T-helper 2 cell (primary cell): ENCODE measurements at regions not wholly inside any gene's neighbourhood (a gene's known extent, or its start where the extent isn't known, plus 50 kb on each side); places are given as distances from the start of the nearest gene placed in this dataset.

Experiments used
- DNase-seq, 5 experiments: peaks; one replicate each; pipeline versions ENCODE4 v3.0.0 to v3.0.0-alpha.2; 2012 to 2022

GRCh38 chr1:5595531-5596170, 396.6 kb downstream of the NPHP4 start:
- DNase-seq: no peak

- no peak for DNase-seq
Observed at GRCh38 chr1:5594056-5594956, 397.9 kb downstream of the NPHP4 start.

GRCh38 chr1:5590717-5591116, 401.5 kb downstream of the NPHP4 start:
- no peak for DNase-seq

- no peak for DNase-seq
Observed at GRCh38 chr1:5586629-5587028, 405.6 kb downstream of the NPHP4 start.

GRCh38 chr1:5585256-5585655, 407.0 kb downstream of the NPHP4 start:
- DNase-seq: no peak

GRCh38 chr1:5580926-5581325, 411.3 kb downstream of the NPHP4 start:
- no peak for DNase-seq

GRCh38 chr1:5579966-5580365, 412.3 kb downstream of the NPHP4 start:
- DNase-seq: no peak

- DNase-seq: no peak
Observed at GRCh38 chr1:5578690-5579089, 413.5 kb downstream of the NPHP4 start.

GRCh38 chr1:5577255-5578040, 414.8 kb downstream of the NPHP4 start:
- no peak for DNase-seq

GRCh38 chr1:5576673-5577065, 415.6 kb downstream of the NPHP4 start:
- no peak for DNase-seq

- no peak for DNase-seq
Observed at GRCh38 chr1:5576011-5576672, 416.1 kb downstream of the NPHP4 start.

- DNase-seq: no peak
Observed at GRCh38 chr1:5575396-5575940, 416.8 kb downstream of the NPHP4 start.

GRCh38 chr1:5574641-5575040, 417.6 kb downstream of the NPHP4 start:
- DNase-seq: no peak

GRCh38 chr1:5572794-5573193, 419.4 kb downstream of the NPHP4 start:
- no peak for DNase-seq

GRCh38 chr1:5571861-5572401, 420.3 kb downstream of the NPHP4 start:
- no peak for DNase-seq

GRCh38 chr1:5571438-5571837, 420.8 kb downstream of the NPHP4 start:
- DNase-seq: no peak

GRCh38 chr1:5570931-5571330, 421.3 kb downstream of the NPHP4 start:
- DNase-seq: no peak

GRCh38 chr1:5568321-5568720, 423.9 kb downstream of the NPHP4 start:
- DNase-seq: no peak

- DNase-seq: no peak
Observed at GRCh38 chr1:5567839-5568238, 424.4 kb downstream of the NPHP4 start.

GRCh38 chr1:5566924-5567323, 425.3 kb downstream of the NPHP4 start:
- no peak for DNase-seq

- DNase-seq: no peak
Observed at GRCh38 chr1:5565281-5566125, 426.7 kb downstream of the NPHP4 start.
